ENCODE measurements at regions not wholly inside any gene's neighbourhood (a gene's known extent, or its start where the extent isn't known, plus 50 kb on each side); places are given as distances from the start of the nearest gene placed in this dataset.

- TF ChIP-seq CTCF (IDR thresholded peaks at IDR 0.05; ENCODE audit: unreplicated experiment in 3 of 3) = no peak
- Mint-ChIP-seq H3K36me3 (ENCODE audit: low read depth) (no peaks in the 10 kb centered on the region), H3K27me3 (ENCODE audit: low read depth) (no peaks in the 10 kb centered on the region), H3K4me3 (no peak overlapping the region), H3K27ac (no peak overlapping the region), H3K4me1 (peaks cover 13% of the 10 kb centered on the region), H3K9me3 (peaks cover 3% of the 10 kb centered on the region)
Observed at GRCh38 chr1:194103101-194103500, 916.7 kb upstream of the B3GALT2 start.

GRCh38 chr1:194102607-194103006 is 916.2 kb upstream of the B3GALT2 start:
- Mint-ChIP-seq H3K27me3 (ENCODE audit: low read depth) (no peaks in the 10 kb centered on the region), H3K4me1 (peaks cover 13% of the 10 kb centered on the region), H3K36me3 (ENCODE audit: low read depth) (no peaks in the 10 kb centered on the region), H3K4me3 (no peak overlapping the region), H3K27ac (no peak overlapping the region), H3K9me3 (peaks cover 3% of the 10 kb centered on the region)
- TF ChIP-seq CTCF (IDR thresholded peaks at IDR 0.05; ENCODE audit: unreplicated experiment in 3 of 3) = no peak

GRCh38 chr1:194084755-194085154 is 898.3 kb upstream of the B3GALT2 start:
- TF ChIP-seq CTCF (IDR thresholded peaks at IDR 0.05; ENCODE audit: unreplicated experiment in 3 of 3) = no peak
- Mint-ChIP-seq H3K4me1 (no peaks in the 10 kb centered on the region), H3K27ac (no peak overlapping the region), H3K27me3 (ENCODE audit: low read depth) (no peaks in the 10 kb centered on the region), H3K9me3 (no peaks in the 10 kb centered on the region), H3K4me3 (no peak overlapping the region), H3K36me3 (ENCODE audit: low read depth) (no peaks in the 10 kb centered on the region)

GRCh38 chr1:194081444-194081843 is 895.0 kb upstream of the B3GALT2 start:
- Mint-ChIP-seq H3K27me3 (ENCODE audit: low read depth) (no peaks in the 10 kb centered on the region), H3K27ac (no peak overlapping the region), H3K9me3 (peaks cover 3% of the 10 kb centered on the region), H3K36me3 (ENCODE audit: low read depth) (no peaks in the 10 kb centered on the region), H3K4me3 (no peak overlapping the region), H3K4me1 (no peaks in the 10 kb centered on the region)
- no peak for TF ChIP-seq CTCF (IDR thresholded peaks at IDR 0.05; ENCODE audit: unreplicated experiment in 3 of 3)

GRCh38 chr1:194080826-194081225 is 894.4 kb upstream of the B3GALT2 start:
- no peak overlapping the region for H3K4me3 Mint-ChIP-seq
- no peaks in the 10 kb centered on the region for H3K4me1 Mint-ChIP-seq
- H3K27me3 Mint-ChIP-seq (ENCODE audit: low read depth) = no peaks in the 10 kb centered on the region
- H3K27ac Mint-ChIP-seq = no peak overlapping the region
- TF ChIP-seq CTCF (IDR thresholded peaks at IDR 0.05; ENCODE audit: unreplicated experiment in 3 of 3) = no peak
- H3K9me3 Mint-ChIP-seq = peaks cover 6% of the 10 kb centered on the region
- H3K36me3 Mint-ChIP-seq (ENCODE audit: low read depth) = no peaks in the 10 kb centered on the region

- Mint-ChIP-seq H3K36me3 (ENCODE audit: low read depth) (no peaks in the 10 kb centered on the region), H3K4me3 (no peak overlapping the region), H3K4me1 (no peaks in the 10 kb centered on the region), H3K9me3 (peaks cover 6% of the 10 kb centered on the region), H3K27me3 (ENCODE audit: low read depth) (no peaks in the 10 kb centered on the region), H3K27ac (no peak overlapping the region)
- no peak for TF ChIP-seq CTCF (IDR thresholded peaks at IDR 0.05; ENCODE audit: unreplicated experiment in 3 of 3)
Observed at GRCh38 chr1:194078765-194079164, 892.4 kb upstream of the B3GALT2 start.
